ENCODE measurements at regions not wholly inside any gene's neighbourhood (a gene's known extent, or its start where the extent isn't known, plus 50 kb on each side); places are given as distances from the start of the nearest gene placed in this dataset.

GRCh38 chr9:13901176-13901575 is 412.8 kb downstream of the NFIB start:
- ATAC-seq (replicated peaks in 6 of 8): no peak
- in situ Hi-C loops (cut with MboI; ENCODE audit: low pct_unique_long_range_greater_than_20kb in 2 of 9, low sequenced_read_pairs in 9 of 9, unreplicated experiment in 9 of 9): no loop called here
- Histone ChIP-seq H3K27ac (no peak overlapping the region), H3K4me3 (no peak overlapping the region), H3K4me1 (replicated peaks in 1 of 2) (peaks cover 13 to 19% of the 10 kb centered on the region in 2 donors)
- WGBS, 10 experiments: 82 to 100% (median 97%) methylated on average over 1 to 3 of the region's 3 CpGs; no CpG with 5 or more reads in 1 of the 10 experiments

GRCh38 chr9:13900449-13900848 is 413.5 kb downstream of the NFIB start:
- H3K27ac ChIP-seq: no peak overlapping the region
- ATAC-seq (replicated peaks in 6 of 8): no peak
- H3K4me1 ChIP-seq (replicated peaks in 1 of 2): peaks cover 13 to 19% of the 10 kb centered on the region in 2 donors
- in situ Hi-C loops (cut with MboI; ENCODE audit: low pct_unique_long_range_greater_than_20kb in 2 of 9, low sequenced_read_pairs in 9 of 9, unreplicated experiment in 9 of 9): no loop called here
- H3K4me3 ChIP-seq: no peak overlapping the region
- WGBS, 10 experiments: 20 to 100% (median 77%) methylated on average over 1 to 5 of the region's 5 CpGs

- no peak overlapping the region for H3K4me3 ChIP-seq
- peaks cover 13 to 19% of the 10 kb centered on the region in 2 donors for H3K4me1 ChIP-seq (replicated peaks in 1 of 2)
- no peak for ATAC-seq (replicated peaks in 6 of 8)
- in situ Hi-C loops (cut with MboI; ENCODE audit: low pct_unique_long_range_greater_than_20kb in 2 of 9, low sequenced_read_pairs in 9 of 9, unreplicated experiment in 9 of 9): no loop called here
- no peak overlapping the region for H3K27ac ChIP-seq
- 40 to 100% (median 75%) methylated on average over 2 to 7 of the region's 7 CpGs for WGBS, 10 experiments
Observed at GRCh38 chr9:13899924-13900323, 414.0 kb downstream of the NFIB start.

- WGBS, 10 experiments: 20 to 100% (median 64%) methylated on average over 1 to 2 of the region's 2 CpGs; no CpG with 5 or more reads in 2 of the 10 experiments
- no peak for ATAC-seq (replicated peaks in 6 of 8)
- no peak overlapping the region for H3K4me3 ChIP-seq
- peaks cover 13 to 19% of the 10 kb centered on the region in 2 donors for H3K4me1 ChIP-seq (replicated peaks in 1 of 2)
- no peak overlapping the region for H3K27ac ChIP-seq
- in situ Hi-C loops (cut with MboI; ENCODE audit: low pct_unique_long_range_greater_than_20kb in 2 of 9, low sequenced_read_pairs in 9 of 9, unreplicated experiment in 9 of 9): no loop called here
Observed at GRCh38 chr9:13898957-13899356, 415.0 kb downstream of the NFIB start.

GRCh38 chr9:13896922-13897835 is 416.8 kb downstream of the NFIB start:
- Histone ChIP-seq H3K4me1 (replicated peaks in 1 of 2) (peaks cover 13 to 19% of the 10 kb centered on the region in 2 donors), H3K4me3 (no peak overlapping the region), H3K27ac (no peak overlapping the region)
- no peak for ATAC-seq (replicated peaks in 6 of 8)
- 29 to 86% (median 47%) methylated on average over 4 to 8 of the region's 8 CpGs; no CpG with 5 or more reads in 1 of the 10 experiments for WGBS, 10 experiments
- in situ Hi-C loops (cut with MboI; ENCODE audit: low pct_unique_long_range_greater_than_20kb in 2 of 9, low sequenced_read_pairs in 9 of 9, unreplicated experiment in 9 of 9): no loop called here

- no peak overlapping the region for H3K27ac ChIP-seq
- 25 to 100% (median 94%) methylated on average over 1 of the region's 1 CpG; no CpG with 5 or more reads in 1 of the 10 experiments for WGBS, 10 experiments
- H3K4me3 ChIP-seq: no peak overlapping the region
- in situ Hi-C loops (cut with MboI; ENCODE audit: low pct_unique_long_range_greater_than_20kb in 2 of 9, low sequenced_read_pairs in 9 of 9, unreplicated experiment in 9 of 9): no loop called here
- ATAC-seq (replicated peaks in 6 of 8): no peak
- H3K4me1 ChIP-seq (replicated peaks in 1 of 2): peaks cover 13 to 19% of the 10 kb centered on the region in 2 donors
Observed at GRCh38 chr9:13896047-13896446, 417.9 kb downstream of the NFIB start.

GRCh38 chr9:13885258-13885657 is 428.7 kb downstream of the NFIB start:
- ATAC-seq (replicated peaks in 6 of 8): no peak
- WGBS, 10 experiments: 11 to 100% (median 88%) methylated on average over 1 of the region's 1 CpG
- no peak overlapping the region for H3K4me3 ChIP-seq
- no peak overlapping the region for H3K27ac ChIP-seq
- in situ Hi-C loops (cut with MboI; ENCODE audit: low pct_unique_long_range_greater_than_20kb in 2 of 9, low sequenced_read_pairs in 9 of 9, unreplicated experiment in 9 of 9): no loop called here
- no peaks in the 10 kb centered on the region for H3K4me1 ChIP-seq (replicated peaks in 1 of 2)

GRCh38 chr9:13879981-13880380 is 434.0 kb downstream of the NFIB start:
- Histone ChIP-seq H3K4me1 (replicated peaks in 1 of 2) (no peaks in the 10 kb centered on the region), H3K27ac (no peak overlapping the region), H3K4me3 (no peak overlapping the region)
- WGBS, 10 experiments: 0 to 100% (median 88%) methylated on average over 1 of the region's 1 CpG; no CpG with 5 or more reads in 1 of the 10 experiments
- in situ Hi-C loops (cut with MboI; ENCODE audit: low pct_unique_long_range_greater_than_20kb in 2 of 9, low sequenced_read_pairs in 9 of 9, unreplicated experiment in 9 of 9): no loop called here
- ATAC-seq (replicated peaks in 6 of 8): no peak

- Histone ChIP-seq H3K27ac (no peak overlapping the region), H3K4me1 (replicated peaks in 1 of 2) (no peaks in the 10 kb centered on the region), H3K4me3 (no peak overlapping the region)
- ATAC-seq (replicated peaks in 6 of 8): no peak
- in situ Hi-C loops (cut with MboI; ENCODE audit: low pct_unique_long_range_greater_than_20kb in 2 of 9, low sequenced_read_pairs in 9 of 9, unreplicated experiment in 9 of 9): no loop called here
- WGBS, 10 experiments: 35 to 100% (median 92%) methylated on average over 2 to 3 of the region's 3 CpGs; no CpG with 5 or more reads in 1 of the 10 experiments
Observed at GRCh38 chr9:13879011-13879410, 434.9 kb downstream of the NFIB start.

GRCh38 chr9:13878241-13878711 is 435.7 kb downstream of the NFIB start:
- ATAC-seq (replicated peaks in 6 of 8): no peak
- WGBS, 10 experiments: 0 to 100% (median 87%) methylated on average over 1 to 3 of the region's 3 CpGs; no CpG with 5 or more reads in 1 of the 10 experiments
- Histone ChIP-seq H3K27ac (no peak overlapping the region), H3K4me1 (replicated peaks in 1 of 2) (no peaks in the 10 kb centered on the region), H3K4me3 (no peak overlapping the region)
- in situ Hi-C loops (cut with MboI; ENCODE audit: low pct_unique_long_range_greater_than_20kb in 2 of 9, low sequenced_read_pairs in 9 of 9, unreplicated experiment in 9 of 9): no loop called here

GRCh38 chr9:13876741-13877140 is 437.2 kb downstream of the NFIB start:
- no peak for ATAC-seq (replicated peaks in 6 of 8)
- Histone ChIP-seq H3K4me1 (replicated peaks in 1 of 2) (no peaks in the 10 kb centered on the region), H3K4me3 (no peak overlapping the region), H3K27ac (no peak overlapping the region)
- 10 to 100% (median 64%) methylated on average over 1 of the region's 1 CpG; no CpG with 5 or more reads in 2 of the 10 experiments for WGBS, 10 experiments
- in situ Hi-C loops (cut with MboI; ENCODE audit: low pct_unique_long_range_greater_than_20kb in 2 of 9, low sequenced_read_pairs in 9 of 9, unreplicated experiment in 9 of 9): no loop called here

- in situ Hi-C loops (cut with MboI; ENCODE audit: low pct_unique_long_range_greater_than_20kb in 2 of 9, low sequenced_read_pairs in 9 of 9, unreplicated experiment in 9 of 9): no loop called here
- ATAC-seq (replicated peaks in 6 of 8): no peak
- Histone ChIP-seq H3K4me1 (replicated peaks in 1 of 2) (no peaks in the 10 kb centered on the region), H3K4me3 (no peak overlapping the region), H3K27ac (no peak overlapping the region)
- WGBS, 10 experiments: 72 to 100% (median 92%) methylated on average over 1 to 3 of the region's 3 CpGs
Observed at GRCh38 chr9:13873203-13873602, 440.7 kb downstream of the NFIB start.

GRCh38 chr9:13868336-13868735 is 445.6 kb downstream of the NFIB start:
- ATAC-seq (replicated peaks in 6 of 8): no peak
- in situ Hi-C loops (cut with MboI; ENCODE audit: low pct_unique_long_range_greater_than_20kb in 2 of 9, low sequenced_read_pairs in 9 of 9, unreplicated experiment in 9 of 9): no loop called here
- WGBS, 10 experiments: 16 to 100% (median 61%) methylated on average over 1 to 4 of the region's 4 CpGs

More at GRCh38 chr9:13868336-13868735, 445.6 kb downstream of the NFIB start:
- H3K4me3 ChIP-seq: no peak overlapping the region
- no peak overlapping the region for H3K27ac ChIP-seq
- H3K4me1 ChIP-seq (replicated peaks in 1 of 2): no peaks in the 10 kb centered on the region

Data from motor neuron (in vitro differentiated cells).